HCT116 (cell line): ENCODE measurements at regions not wholly inside any gene's neighbourhood (a gene's known extent, or its start where the extent isn't known, plus 50 kb on each side); places are given as distances from the start of the nearest gene placed in this dataset.

ENCODE experiments used
- ATAC-seq: fragments of 200-7000 bp; cut with Tn5 transposase; 2 replicates; pipeline ENCODE4 v1.9.1; 2020; ENCODE audit warnings: mild to moderate bottlenecking, moderate library complexity
- BruUV-seq: library from RNA; stranded (reverse); fragments of 400-500 nt; replicated peaks from 2 replicates; lab custom pipeline; 2021; lab: Mats Ljungman, UMichigan
- CTCF ChIA-PET: fragments of 300-600 bp; sonication (Branson Sonifier 250); formaldehyde crosslinking; loops from one replicate; lab custom pipeline; 2021; ENCODE audit warnings: antibody characterized with exemption; lab: Charles Lee
- POLR2A ChIA-PET: fragments of 300-600, 350-600 bp; sonication (Branson Sonifier 250); formaldehyde crosslinking; loops from one replicate; lab custom pipeline; 2021; ENCODE audit warnings: antibody characterized with exemption; lab: Charles Lee
- RAD21 ChIA-PET, 2 experiments: fragments of 300-600 bp; sonication (Branson Sonifier 250); formaldehyde crosslinking; loops; one replicate each; lab custom pipeline; 2023; ENCODE audit warnings: low total read pairs in 2 of 2; ENCODE audit not compliant: uncharacterized antibody in 2 of 2, unreplicated experiment in 2 of 2, low non-redundant PET in 1 of 2; lab: Charles Lee
- DNase-seq: peaks from one replicate; pipeline ENCODE4 v3.0.0-alpha.2; 2010; ENCODE audit warnings: low read depth, low spot score
- H2AFZ ChIP-seq: fragments of 200-600 bp; shearing (Covaris generic), sonication (generic); 2 replicates; pipeline ENCODE4 v1.6.1; 2017; ENCODE audit warnings: low read depth, mixed run types, mixed read lengths, antibody characterized with exemption, low read length; ENCODE audit not compliant: poor library complexity, severe bottlenecking
- H3K27ac ChIP-seq: 2 replicates; pipeline ENCODE4 v1.5.1; 2012; ENCODE audit warnings: low read depth, low read length
- H3K27me3 ChIP-seq: fragments of 200-600 bp; sonication (generic); 2 replicates; pipeline ENCODE4 v1.6.1; 2016; ENCODE audit warnings: mixed run types, low read length, mixed read lengths; ENCODE audit not compliant: insufficient read depth
- H3K36me3 ChIP-seq, 2 experiments: fragments of 200-500 bp in 1 of 2; fragments of 200-600 bp in 1 of 2; sonication (Bioruptor generic) in 1 of 2; sonication (generic) in 1 of 2; 2 replicates each; pipeline versions ENCODE4 v1.5.1 to v1.6.1; 2014 to 2016; ENCODE audit warnings: low read length in 2 of 2, inconsistent platforms in 1 of 2, mixed read lengths in 1 of 2, mixed run types in 1 of 2; ENCODE audit not compliant: insufficient read depth in 2 of 2, control insufficient read depth in 1 of 2
- H3K4me1 ChIP-seq, 2 experiments: fragments of 200-600 bp in 1 of 2; sonication (generic) in 1 of 2; 2 replicates each; pipeline versions ENCODE4 v1.5.1 to v1.6.1; 2012 to 2017; ENCODE audit warnings: low read length in 2 of 2, inconsistent platforms in 1 of 2, mild to moderate bottlenecking in 1 of 2, mixed read lengths in 1 of 2, mixed run types in 1 of 2, moderate library complexity in 1 of 2; ENCODE audit not compliant: insufficient read depth in 2 of 2, control insufficient read depth in 1 of 2
- H3K4me2 ChIP-seq: fragments of 200-600 bp; sonication (generic); 2 replicates; pipeline ENCODE4 v1.6.1; 2017; ENCODE audit warnings: mixed run types, low read length, mixed read lengths
- H3K4me3 ChIP-seq, 2 experiments: fragments of 200-600 bp in 1 of 2; sonication (generic) in 1 of 2; replicated peaks in 1 of 2; 2 replicates each; pipeline ENCODE4 v1.5.1; 2011 to 2016; ENCODE audit warnings: low read length in 2 of 2, control low read depth in 1 of 2, low read depth in 1 of 2, mild to moderate bottlenecking in 1 of 2, mixed read lengths in 1 of 2, mixed run types in 1 of 2
- H3K79me2 ChIP-seq: fragments of 200-600 bp; sonication (generic); 2 replicates; pipeline ENCODE4 v1.6.1; 2017; ENCODE audit warnings: mild to moderate bottlenecking, mixed run types, low read length, moderate library complexity, mixed read lengths; ENCODE audit not compliant: insufficient read depth
- H3K9ac ChIP-seq: fragments of 200-600 bp; sonication (generic); 2 replicates; pipeline ENCODE4 v1.6.1; 2016; ENCODE audit warnings: low read length, mixed read lengths
- H3K9me2 ChIP-seq: fragments of 200-600 bp; sonication (generic), shearing (Covaris generic); 2 replicates; pipeline ENCODE4 v1.6.1; 2017; ENCODE audit warnings: mixed run types, mild to moderate bottlenecking, moderate library complexity; ENCODE audit not compliant: insufficient read depth
- H3K9me3 ChIP-seq, 2 experiments: fragments of 200-500 bp in 1 of 2; fragments of 200-600 bp in 1 of 2; sonication (Bioruptor generic) in 1 of 2; sonication (generic) in 1 of 2; 2 replicates each; pipeline ENCODE4 v1.6.1; 2014 to 2017; ENCODE audit warnings: low read length in 2 of 2, mixed read lengths in 2 of 2, inconsistent platforms in 1 of 2, low read depth in 1 of 2, mild to moderate bottlenecking in 1 of 2, mixed run types in 1 of 2, moderate library complexity in 1 of 2; ENCODE audit not compliant: control insufficient read depth in 1 of 2, insufficient read depth in 1 of 2
- H4K20me1 ChIP-seq: fragments of 200-600 bp; sonication (generic), shearing (Covaris generic); 2 replicates; pipeline ENCODE4 v1.6.1; 2017; ENCODE audit warnings: mixed run types, mild to moderate bottlenecking, moderate library complexity; ENCODE audit not compliant: insufficient read depth
- CBX3 ChIP-seq: IDR thresholded peaks from 2 replicates; pipeline ENCODE4 v1.6.1; 2012; ENCODE audit warnings: low read depth
- EGR1 ChIP-seq: IDR thresholded peaks from 2 replicates; pipeline ENCODE4 v1.6.1; 2012; ENCODE audit warnings: low read depth
- EZH2phosphoT487 ChIP-seq: fragments of 200-600 bp; IDR thresholded peaks from 2 replicates; pipeline ENCODE4 v1.6.1; 2018; ENCODE audit warnings: antibody characterized with exemption, borderline replicate concordance
- FOSL1 ChIP-seq: IDR thresholded peaks from 2 replicates; pipeline ENCODE4 v1.6.1; 2012; ENCODE audit warnings: low read depth
- SRF ChIP-seq: IDR thresholded peaks from 2 replicates; pipeline ENCODE4 v1.6.1; 2012; ENCODE audit warnings: low read depth
- ZNF274 ChIP-seq: fragments of 200-500 bp; sonication (Bioruptor generic); IDR thresholded peaks from 2 replicates; pipeline ENCODE4 v1.6.1; 2014; ENCODE audit warnings: mild to moderate bottlenecking, low read depth, low read length, inconsistent platforms
- intact Hi-C: fragments of 100-400 bp; cut with micrococcal nuclease; formaldehyde crosslinking; loops from 2 replicates; pipeline ENCODE4 v1.10.0; 2022
- TF ChIP-seq, protein P1 (sequence below): IDR thresholded peaks from 2 replicates; pipeline ENCODE4 v1.6.1; 2012
- TF ChIP-seq, protein P2 (sequence below): IDR thresholded peaks from 2 replicates; pipeline ENCODE4 v1.6.1; 2011; ENCODE audit warnings: mild to moderate bottlenecking, low read length, moderate library complexity; ENCODE audit not compliant: insufficient replicate concordance; ENCODE audit errors: extremely low read depth
- TF ChIP-seq, protein P3 (sequence below): IDR thresholded peaks from 2 replicates; pipeline ENCODE4 v1.6.1; 2012
- TF ChIP-seq, protein P4 (sequence below), 3 experiments: fragments of 200-600 bp in 1 of 3; sonication (generic) in 1 of 3; IDR thresholded peaks in 2 of 3; conservative IDR thresholded peaks in 1 of 3; 2 replicates each; pipeline ENCODE4 v1.5.1; 2012 to 2017; ENCODE audit warnings: low read depth in 2 of 3, low read length in 2 of 3, antibody characterized with exemption in 1 of 3, borderline replicate concordance in 1 of 3, control low read depth in 1 of 3, mild to moderate bottlenecking in 1 of 3, mixed read lengths in 1 of 3, mixed run types in 1 of 3, moderate library complexity in 1 of 3; ENCODE audit not compliant: insufficient read depth in 1 of 3
- TF ChIP-seq, protein P5 (sequence below): IDR thresholded peaks from 2 replicates; pipeline ENCODE4 v1.6.1; 2012; ENCODE audit warnings: low read depth

DNA sequence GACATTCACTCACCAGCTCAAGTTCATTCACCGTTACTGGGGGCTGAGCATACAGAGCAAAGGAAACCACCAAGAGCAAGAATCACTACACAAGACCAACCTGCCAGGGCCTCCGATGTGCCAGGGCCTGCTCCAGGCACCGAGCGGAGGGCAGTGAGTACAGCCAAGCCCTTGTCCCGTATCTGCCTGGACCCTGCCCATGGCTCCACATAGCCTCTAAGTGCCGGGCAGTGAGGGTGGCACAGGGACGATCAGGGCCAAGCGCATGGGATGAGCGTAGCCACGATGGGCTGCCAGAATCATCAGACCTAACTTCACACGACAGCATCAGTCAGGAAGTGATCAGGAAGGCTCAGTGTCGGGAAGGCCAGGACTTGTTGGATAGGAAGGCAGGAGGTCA is 199.6 kb downstream of the BCL11B start:
- no peaks in the 10 kb centered on the region for H3K4me1 ChIP-seq
- no peaks in the 10 kb centered on the region for H4K20me1 ChIP-seq
- peaks cover 9% of the 10 kb centered on the region for H3K27me3 ChIP-seq
- H3K36me3 ChIP-seq, result no peaks in the 10 kb centered on the region
- no peak for ATAC-seq
- no peak for DNase-seq
- no peak overlapping the region for H3K27ac ChIP-seq
- TF ChIP-seq CBX3, result no peak
- TF ChIP-seq, protein P1, sequence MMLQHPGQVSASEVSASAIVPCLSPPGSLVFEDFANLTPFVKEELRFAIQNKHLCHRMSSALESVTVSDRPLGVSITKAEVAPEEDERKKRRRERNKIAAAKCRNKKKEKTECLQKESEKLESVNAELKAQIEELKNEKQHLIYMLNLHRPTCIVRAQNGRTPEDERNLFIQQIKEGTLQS, result no peak
- TF ChIP-seq, protein P2, sequence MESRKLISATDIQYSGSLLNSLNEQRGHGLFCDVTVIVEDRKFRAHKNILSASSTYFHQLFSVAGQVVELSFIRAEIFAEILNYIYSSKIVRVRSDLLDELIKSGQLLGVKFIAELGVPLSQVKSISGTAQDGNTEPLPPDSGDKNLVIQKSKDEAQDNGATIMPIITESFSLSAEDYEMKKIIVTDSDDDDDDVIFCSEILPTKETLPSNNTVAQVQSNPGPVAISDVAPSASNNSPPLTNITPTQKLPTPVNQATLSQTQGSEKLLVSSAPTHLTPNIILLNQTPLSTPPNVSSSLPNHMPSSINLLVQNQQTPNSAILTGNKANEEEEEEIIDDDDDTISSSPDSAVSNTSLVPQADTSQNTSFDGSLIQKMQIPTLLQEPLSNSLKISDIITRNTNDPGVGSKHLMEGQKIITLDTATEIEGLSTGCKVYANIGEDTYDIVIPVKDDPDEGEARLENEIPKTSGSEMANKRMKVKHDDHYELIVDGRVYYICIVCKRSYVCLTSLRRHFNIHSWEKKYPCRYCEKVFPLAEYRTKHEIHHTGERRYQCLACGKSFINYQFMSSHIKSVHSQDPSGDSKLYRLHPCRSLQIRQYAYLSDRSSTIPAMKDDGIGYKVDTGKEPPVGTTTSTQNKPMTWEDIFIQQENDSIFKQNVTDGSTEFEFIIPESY, result no peak
- H3K9me3 ChIP-seq, result no peaks in the 10 kb centered on the region
- H3K4me2 ChIP-seq, result no peak overlapping the region
- ChIA-PET RAD21 (no interaction called here), POLR2A (no interaction called here), CTCF (no interaction called here)
- H3K79me2 ChIP-seq, result no peaks in the 10 kb centered on the region
- no peak overlapping the region for H3K4me3 ChIP-seq
- intact Hi-C loops, result no loop called here
- no peak overlapping the region for H3K9ac ChIP-seq
- no peaks in the 10 kb centered on the region for H3K9me2 ChIP-seq
- BruUV-seq, result no TSS peak
- H2AFZ ChIP-seq, result no peak overlapping the region

DNA sequence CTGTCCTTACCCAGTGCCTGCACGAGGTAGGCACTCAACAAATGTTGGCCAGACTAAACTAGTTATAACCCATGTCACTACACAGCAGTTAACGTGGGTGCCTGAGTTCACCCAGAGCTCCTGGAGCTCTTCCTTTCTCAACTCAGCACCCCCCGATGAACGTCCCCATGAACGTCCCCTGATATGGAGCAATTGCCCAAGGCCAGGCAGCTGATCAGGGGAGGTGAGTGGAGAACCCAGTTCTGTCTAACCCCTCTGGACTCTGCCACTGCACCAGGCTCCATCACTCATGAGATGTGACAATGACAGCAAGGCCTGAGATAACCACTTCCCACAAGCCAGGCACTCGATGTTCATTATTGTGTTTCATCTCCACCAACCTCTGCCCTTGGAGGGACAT is 199.0 kb downstream of the BCL11B start:
- no peaks in the 10 kb centered on the region for H3K9me3 ChIP-seq
- ATAC-seq (no peak), DNase-seq (no peak)
- no peak overlapping the region for H3K27ac ChIP-seq
- ChIA-PET POLR2A (no interaction called here), RAD21 (no interaction called here), CTCF (interaction anchor here (0.7 kb wide), 1 partner anchor 7 kb away, joined by 3 read pairs; no protein-coding TSS in a partner anchor)
- H3K27me3 ChIP-seq, result peaks cover 15% of the 10 kb centered on the region
- no peaks in the 10 kb centered on the region for H4K20me1 ChIP-seq
- H3K4me1 ChIP-seq, result no peaks in the 10 kb centered on the region
- H3K4me2 ChIP-seq, result no peak overlapping the region
- H3K9ac ChIP-seq, result no peak overlapping the region
- intact Hi-C loops, result no loop called here
- no peaks in the 10 kb centered on the region for H3K79me2 ChIP-seq
- BruUV-seq, result no TSS peak
- H3K4me3 ChIP-seq, result no peak overlapping the region
- H3K9me2 ChIP-seq, result no peaks in the 10 kb centered on the region
- no peak overlapping the region for H2AFZ ChIP-seq
- H3K36me3 ChIP-seq, result no peaks in the 10 kb centered on the region
- TF ChIP-seq SRF (no peak), EGR1 (no peak), ZNF274 (no peak), EZH2phosphoT487 (no peak), FOSL1 (no peak)
- TF ChIP-seq, protein P3, sequence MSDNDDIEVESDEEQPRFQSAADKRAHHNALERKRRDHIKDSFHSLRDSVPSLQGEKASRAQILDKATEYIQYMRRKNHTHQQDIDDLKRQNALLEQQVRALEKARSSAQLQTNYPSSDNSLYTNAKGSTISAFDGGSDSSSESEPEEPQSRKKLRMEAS, result no peak
- TF ChIP-seq, protein P1, result no peak
- TF ChIP-seq, protein P4, sequence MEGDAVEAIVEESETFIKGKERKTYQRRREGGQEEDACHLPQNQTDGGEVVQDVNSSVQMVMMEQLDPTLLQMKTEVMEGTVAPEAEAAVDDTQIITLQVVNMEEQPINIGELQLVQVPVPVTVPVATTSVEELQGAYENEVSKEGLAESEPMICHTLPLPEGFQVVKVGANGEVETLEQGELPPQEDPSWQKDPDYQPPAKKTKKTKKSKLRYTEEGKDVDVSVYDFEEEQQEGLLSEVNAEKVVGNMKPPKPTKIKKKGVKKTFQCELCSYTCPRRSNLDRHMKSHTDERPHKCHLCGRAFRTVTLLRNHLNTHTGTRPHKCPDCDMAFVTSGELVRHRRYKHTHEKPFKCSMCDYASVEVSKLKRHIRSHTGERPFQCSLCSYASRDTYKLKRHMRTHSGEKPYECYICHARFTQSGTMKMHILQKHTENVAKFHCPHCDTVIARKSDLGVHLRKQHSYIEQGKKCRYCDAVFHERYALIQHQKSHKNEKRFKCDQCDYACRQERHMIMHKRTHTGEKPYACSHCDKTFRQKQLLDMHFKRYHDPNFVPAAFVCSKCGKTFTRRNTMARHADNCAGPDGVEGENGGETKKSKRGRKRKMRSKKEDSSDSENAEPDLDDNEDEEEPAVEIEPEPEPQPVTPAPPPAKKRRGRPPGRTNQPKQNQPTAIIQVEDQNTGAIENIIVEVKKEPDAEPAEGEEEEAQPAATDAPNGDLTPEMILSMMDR (IDR thresholded peaks at IDR 0.05 in 2 of 3, conservative IDR thresholded peaks at IDR 0.05 in 1 of 3; ENCODE audit: borderline replicate concordance in 1 of 3, insufficient read depth in 1 of 3, low read depth in 2 of 3, low read length in 2 of 3), result no peak
- TF ChIP-seq, protein P5, sequence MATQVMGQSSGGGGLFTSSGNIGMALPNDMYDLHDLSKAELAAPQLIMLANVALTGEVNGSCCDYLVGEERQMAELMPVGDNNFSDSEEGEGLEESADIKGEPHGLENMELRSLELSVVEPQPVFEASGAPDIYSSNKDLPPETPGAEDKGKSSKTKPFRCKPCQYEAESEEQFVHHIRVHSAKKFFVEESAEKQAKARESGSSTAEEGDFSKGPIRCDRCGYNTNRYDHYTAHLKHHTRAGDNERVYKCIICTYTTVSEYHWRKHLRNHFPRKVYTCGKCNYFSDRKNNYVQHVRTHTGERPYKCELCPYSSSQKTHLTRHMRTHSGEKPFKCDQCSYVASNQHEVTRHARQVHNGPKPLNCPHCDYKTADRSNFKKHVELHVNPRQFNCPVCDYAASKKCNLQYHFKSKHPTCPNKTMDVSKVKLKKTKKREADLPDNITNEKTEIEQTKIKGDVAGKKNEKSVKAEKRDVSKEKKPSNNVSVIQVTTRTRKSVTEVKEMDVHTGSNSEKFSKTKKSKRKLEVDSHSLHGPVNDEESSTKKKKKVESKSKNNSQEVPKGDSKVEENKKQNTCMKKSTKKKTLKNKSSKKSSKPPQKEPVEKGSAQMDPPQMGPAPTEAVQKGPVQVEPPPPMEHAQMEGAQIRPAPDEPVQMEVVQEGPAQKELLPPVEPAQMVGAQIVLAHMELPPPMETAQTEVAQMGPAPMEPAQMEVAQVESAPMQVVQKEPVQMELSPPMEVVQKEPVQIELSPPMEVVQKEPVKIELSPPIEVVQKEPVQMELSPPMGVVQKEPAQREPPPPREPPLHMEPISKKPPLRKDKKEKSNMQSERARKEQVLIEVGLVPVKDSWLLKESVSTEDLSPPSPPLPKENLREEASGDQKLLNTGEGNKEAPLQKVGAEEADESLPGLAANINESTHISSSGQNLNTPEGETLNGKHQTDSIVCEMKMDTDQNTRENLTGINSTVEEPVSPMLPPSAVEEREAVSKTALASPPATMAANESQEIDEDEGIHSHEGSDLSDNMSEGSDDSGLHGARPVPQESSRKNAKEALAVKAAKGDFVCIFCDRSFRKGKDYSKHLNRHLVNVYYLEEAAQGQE, result no peak
